ENCODE measurements at regions not wholly inside any gene's neighbourhood (a gene's known extent, or its start where the extent isn't known, plus 50 kb on each side); places are given as distances from the start of the nearest gene placed in this dataset.

GRCh38 chr16:54422159-54422558 lies 135.6 kb upstream of the IRX3 start:
- Histone ChIP-seq H3K36me3 (ENCODE audit: insufficient read depth) (no peaks in the 10 kb centered on the region), H3K79me2 (ENCODE audit: insufficient read depth, low read depth) (no peaks in the 10 kb centered on the region), H3K9ac (no peak overlapping the region), H4K20me1 (ENCODE audit: insufficient read depth) (no peaks in the 10 kb centered on the region), H3K4me1 (ENCODE audit: low read depth, poor library complexity, severe bottlenecking) (no peaks in the 10 kb centered on the region), H3K27ac (no peak overlapping the region), H2AFZ (ENCODE audit: low read depth) (no peak overlapping the region), H3K4me3 (IDR thresholded peaks at IDR 0.05; ENCODE audit: insufficient read depth, low read depth, low read length) (no peak overlapping the region), H3K4me2 (no peak overlapping the region), H3K27me3 (ENCODE audit: insufficient read depth, low read depth) (no peaks in the 10 kb centered on the region)
- TF ChIP-seq CTCF (conservative IDR thresholded peaks at IDR 0.05; ENCODE audit: low read depth, low read length): no peak

GRCh38 chr16:54421220-54421619 lies 134.6 kb upstream of the IRX3 start:
- Histone ChIP-seq H3K27me3 (ENCODE audit: insufficient read depth, low read depth) (no peaks in the 10 kb centered on the region), H3K4me3 (IDR thresholded peaks at IDR 0.05; ENCODE audit: insufficient read depth, low read depth, low read length) (no peak overlapping the region), H3K36me3 (ENCODE audit: insufficient read depth) (no peaks in the 10 kb centered on the region)

GRCh38 chr16:54418903-54419302 lies 132.3 kb upstream of the IRX3 start:
- no peak overlapping the region for H3K4me2 ChIP-seq
- no peak overlapping the region for H3K27ac ChIP-seq
- H2AFZ ChIP-seq (ENCODE audit: low read depth): no peak overlapping the region
- no peak overlapping the region for H3K9ac ChIP-seq
- H3K27me3 ChIP-seq (ENCODE audit: insufficient read depth, low read depth): no peaks in the 10 kb centered on the region
- H4K20me1 ChIP-seq (ENCODE audit: insufficient read depth): no peaks in the 10 kb centered on the region
- H3K79me2 ChIP-seq (ENCODE audit: insufficient read depth, low read depth): no peaks in the 10 kb centered on the region
- H3K36me3 ChIP-seq (ENCODE audit: insufficient read depth): no peaks in the 10 kb centered on the region
- H3K4me1 ChIP-seq (ENCODE audit: low read depth, poor library complexity, severe bottlenecking): no peaks in the 10 kb centered on the region
- no peak overlapping the region for H3K4me3 ChIP-seq (IDR thresholded peaks at IDR 0.05; ENCODE audit: insufficient read depth, low read depth, low read length)
- TF ChIP-seq CTCF (conservative IDR thresholded peaks at IDR 0.05; ENCODE audit: low read depth, low read length): no peak

More at GRCh38 chr16:54421220-54421619, 134.6 kb upstream of the IRX3 start:
- Histone ChIP-seq H3K79me2 (ENCODE audit: insufficient read depth, low read depth) (no peaks in the 10 kb centered on the region), H2AFZ (ENCODE audit: low read depth) (no peak overlapping the region), H4K20me1 (ENCODE audit: insufficient read depth) (no peaks in the 10 kb centered on the region), H3K27ac (no peak overlapping the region), H3K4me2 (no peak overlapping the region), H3K4me1 (ENCODE audit: low read depth, poor library complexity, severe bottlenecking) (no peaks in the 10 kb centered on the region), H3K9ac (no peak overlapping the region)
- TF ChIP-seq CTCF (conservative IDR thresholded peaks at IDR 0.05; ENCODE audit: low read depth, low read length): no peak

GRCh38 chr16:54417384-54417783 lies 130.8 kb upstream of the IRX3 start:
- Histone ChIP-seq H3K27me3 (ENCODE audit: insufficient read depth, low read depth) (no peaks in the 10 kb centered on the region), H3K79me2 (ENCODE audit: insufficient read depth, low read depth) (no peaks in the 10 kb centered on the region), H3K27ac (no peak overlapping the region), H2AFZ (ENCODE audit: low read depth) (no peak overlapping the region), H3K4me1 (ENCODE audit: low read depth, poor library complexity, severe bottlenecking) (no peaks in the 10 kb centered on the region), H4K20me1 (ENCODE audit: insufficient read depth) (no peaks in the 10 kb centered on the region), H3K36me3 (ENCODE audit: insufficient read depth) (no peaks in the 10 kb centered on the region), H3K4me2 (no peak overlapping the region), H3K9ac (no peak overlapping the region), H3K4me3 (IDR thresholded peaks at IDR 0.05; ENCODE audit: insufficient read depth, low read depth, low read length) (no peak overlapping the region)
- no peak for TF ChIP-seq CTCF (conservative IDR thresholded peaks at IDR 0.05; ENCODE audit: low read depth, low read length)
